Neural progenitor cell (in vitro differentiated cells): ENCODE measurements at regions not wholly inside any gene's neighbourhood (a gene's known extent, or its start where the extent isn't known, plus 50 kb on each side); places are given as distances from the start of the nearest gene placed in this dataset.

Experiments
- DNase-seq: peaks from one replicate; pipeline ENCODE4 v3.0.0-alpha.2; 2016; ENCODE audit warnings: low spot score
- H2AFZ ChIP-seq: fragments of 200-600 bp; sonication (generic); replicated peaks from 2 replicates; pipeline ENCODE4 v1.6.1; 2016; ENCODE audit warnings: antibody characterized with exemption
- H3F3A ChIP-seq: fragments of 200-600 bp; sonication (generic); 2 replicates; pipeline ENCODE4 v1.6.1; 2016; ENCODE audit warnings: antibody characterized with exemption, low read depth
- H3K27ac ChIP-seq: fragments of 200-600 bp; sonication (generic); 2 replicates; pipeline ENCODE4 v1.5.1; 2016; ENCODE audit warnings: mild to moderate bottlenecking
- H3K27me3 ChIP-seq: fragments of 200-600 bp; sonication (generic); 2 replicates; pipeline ENCODE4 v1.6.1; 2016; ENCODE audit warnings: mild to moderate bottlenecking, moderate library complexity
- H3K36me3 ChIP-seq: fragments of 200-600 bp; sonication (generic); 2 replicates; pipeline ENCODE4 v1.5.1; 2016
- H3K4me1 ChIP-seq: fragments of 200-600 bp; sonication (generic); 2 replicates; pipeline ENCODE4 v1.6.1; 2016; ENCODE audit warnings: mixed run types
- H3K4me2 ChIP-seq: fragments of 200-600 bp; sonication (generic); 2 replicates; pipeline ENCODE4 v1.6.1; 2016
- H3K4me3 ChIP-seq: fragments of 200-600 bp; sonication (generic); 2 replicates; pipeline ENCODE4 v1.5.1; 2016
- H3K79me2 ChIP-seq: fragments of 200-600 bp; sonication (generic); 2 replicates; pipeline ENCODE4 v1.6.1; 2016; ENCODE audit warnings: low read depth
- H3K9ac ChIP-seq: fragments of 200-600 bp; sonication (generic); 2 replicates; pipeline ENCODE4 v1.6.1; 2016
- H3K9me3 ChIP-seq: fragments of 200-600 bp; sonication (generic); 2 replicates; pipeline ENCODE4 v1.5.1; 2016; ENCODE audit warnings: low read depth
- H4K20me1 ChIP-seq: fragments of 200-600 bp; sonication (generic); 2 replicates; pipeline ENCODE4 v1.6.1; 2016; ENCODE audit warnings: low read depth
- H3K27ac Mint-ChIP-seq: 3 replicates; pipeline ENCODE4 v1.8.0; 2021; ENCODE audit warnings: mixed read lengths
- H3K27me3 Mint-ChIP-seq: 2 replicates; pipeline ENCODE4 v1.8.0; 2022; ENCODE audit warnings: low read depth, mild to moderate bottlenecking, inconsistent platforms, moderate library complexity, mixed read lengths; ENCODE audit not compliant: insufficient read depth
- H3K36me3 Mint-ChIP-seq: 3 replicates; pipeline ENCODE4 v1.8.0; 2021; ENCODE audit warnings: mixed read lengths
- H3K4me1 Mint-ChIP-seq: 3 replicates; pipeline ENCODE4 v1.8.0; 2021; ENCODE audit warnings: mixed read lengths
- H3K4me3 Mint-ChIP-seq: 3 replicates; pipeline ENCODE4 v1.8.0; 2021; ENCODE audit warnings: mild to moderate bottlenecking, moderate library complexity, mixed read lengths
- H3K9me3 Mint-ChIP-seq: 3 replicates; pipeline ENCODE4 v1.8.0; 2020; ENCODE audit warnings: mixed read lengths
- EZH2 ChIP-seq: fragments of 200-600 bp; sonication (generic); IDR thresholded peaks from 2 replicates; pipeline ENCODE4 v1.6.1; 2017; ENCODE audit warnings: antibody characterized with exemption, mild to moderate bottlenecking, moderate library complexity
- EZH2phosphoT487 ChIP-seq: fragments of 200-600 bp; sonication (generic); IDR thresholded peaks from 2 replicates; pipeline ENCODE4 v1.6.1; 2017; ENCODE audit warnings: antibody characterized with exemption
- TF ChIP-seq, protein P1 (sequence below): fragments of 200-600 bp; sonication (generic); IDR thresholded peaks from 2 replicates; pipeline ENCODE4 v1.5.1; 2017; ENCODE audit warnings: antibody characterized with exemption, mild to moderate bottlenecking

DNA sequence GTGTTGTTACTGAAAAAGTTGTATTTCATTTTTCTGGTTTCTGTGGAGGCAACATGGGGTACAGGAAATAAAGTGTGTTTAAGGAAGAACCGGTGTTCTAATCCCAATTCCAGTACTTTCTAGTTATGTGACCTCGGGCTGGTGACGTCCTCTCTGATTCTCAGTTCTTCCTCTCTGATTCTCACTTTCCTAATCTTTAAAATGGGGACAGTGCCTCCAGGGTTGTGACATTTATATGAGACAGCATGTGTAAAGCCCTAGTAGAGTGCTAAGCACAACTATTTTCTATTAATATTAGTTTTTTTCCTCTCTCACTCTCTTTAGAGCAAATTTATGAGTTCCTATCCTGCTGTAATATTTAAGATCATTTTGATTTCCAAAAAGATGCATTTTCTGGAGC lies 50.9 kb upstream of the PTPDC1 start:
- H3K27me3 Mint-ChIP-seq: peaks cover 4% of the 10 kb centered on the region
- Histone ChIP-seq H3K36me3 (no peaks in the 10 kb centered on the region), H3K4me2 (no peak overlapping the region), H3K9me3 (no peaks in the 10 kb centered on the region), H4K20me1 (no peaks in the 10 kb centered on the region), H3K27ac (no peak overlapping the region), H3K4me1 (no peaks in the 10 kb centered on the region), H2AFZ (no peak overlapping the region), H3K9ac (no peak overlapping the region), H3F3A (no peaks in the 10 kb centered on the region), H3K4me3 (no peak overlapping the region), H3K27me3 (peaks cover 20% of the 10 kb centered on the region), H3K79me2 (no peaks in the 10 kb centered on the region)
- H3K4me1 Mint-ChIP-seq: peaks cover 12% of the 10 kb centered on the region
- DNase-seq: no peak
- H3K4me3 Mint-ChIP-seq: no peak overlapping the region
- no peak overlapping the region for H3K27ac Mint-ChIP-seq
- peaks cover 24% of the 10 kb centered on the region for H3K9me3 Mint-ChIP-seq
- peaks cover 7% of the 10 kb centered on the region for H3K36me3 Mint-ChIP-seq
- TF ChIP-seq EZH2phosphoT487: no peak

- Histone ChIP-seq H4K20me1 (no peaks in the 10 kb centered on the region), H3K9ac (no peak overlapping the region), H3F3A (no peaks in the 10 kb centered on the region), H2AFZ (no peak overlapping the region), H3K4me1 (no peaks in the 10 kb centered on the region), H3K9me3 (peaks cover 2% of the 10 kb centered on the region), H3K79me2 (no peaks in the 10 kb centered on the region), H3K4me3 (no peak overlapping the region), H3K27me3 (peaks cover 20% of the 10 kb centered on the region), H3K4me2 (no peak overlapping the region), H3K27ac (no peak overlapping the region), H3K36me3 (no peaks in the 10 kb centered on the region)
- Mint-ChIP-seq H3K27ac (no peak overlapping the region), H3K27me3 (peaks cover 4% of the 10 kb centered on the region), H3K9me3 (peaks cover 26% of the 10 kb centered on the region), H3K4me3 (peak overlapping the region; percentile 93), H3K36me3 (peaks cover 5% of the 10 kb centered on the region), H3K4me1 (peaks cover 12% of the 10 kb centered on the region)
- DNase-seq: no peak
- TF ChIP-seq EZH2phosphoT487 (no peak), EZH2 (no peak)
- TF ChIP-seq, protein P1, sequence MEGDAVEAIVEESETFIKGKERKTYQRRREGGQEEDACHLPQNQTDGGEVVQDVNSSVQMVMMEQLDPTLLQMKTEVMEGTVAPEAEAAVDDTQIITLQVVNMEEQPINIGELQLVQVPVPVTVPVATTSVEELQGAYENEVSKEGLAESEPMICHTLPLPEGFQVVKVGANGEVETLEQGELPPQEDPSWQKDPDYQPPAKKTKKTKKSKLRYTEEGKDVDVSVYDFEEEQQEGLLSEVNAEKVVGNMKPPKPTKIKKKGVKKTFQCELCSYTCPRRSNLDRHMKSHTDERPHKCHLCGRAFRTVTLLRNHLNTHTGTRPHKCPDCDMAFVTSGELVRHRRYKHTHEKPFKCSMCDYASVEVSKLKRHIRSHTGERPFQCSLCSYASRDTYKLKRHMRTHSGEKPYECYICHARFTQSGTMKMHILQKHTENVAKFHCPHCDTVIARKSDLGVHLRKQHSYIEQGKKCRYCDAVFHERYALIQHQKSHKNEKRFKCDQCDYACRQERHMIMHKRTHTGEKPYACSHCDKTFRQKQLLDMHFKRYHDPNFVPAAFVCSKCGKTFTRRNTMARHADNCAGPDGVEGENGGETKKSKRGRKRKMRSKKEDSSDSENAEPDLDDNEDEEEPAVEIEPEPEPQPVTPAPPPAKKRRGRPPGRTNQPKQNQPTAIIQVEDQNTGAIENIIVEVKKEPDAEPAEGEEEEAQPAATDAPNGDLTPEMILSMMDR: no peak
Measured at GRCh38 chr9:94031946-94032345, 52.3 kb upstream of the PTPDC1 start.

DNA sequence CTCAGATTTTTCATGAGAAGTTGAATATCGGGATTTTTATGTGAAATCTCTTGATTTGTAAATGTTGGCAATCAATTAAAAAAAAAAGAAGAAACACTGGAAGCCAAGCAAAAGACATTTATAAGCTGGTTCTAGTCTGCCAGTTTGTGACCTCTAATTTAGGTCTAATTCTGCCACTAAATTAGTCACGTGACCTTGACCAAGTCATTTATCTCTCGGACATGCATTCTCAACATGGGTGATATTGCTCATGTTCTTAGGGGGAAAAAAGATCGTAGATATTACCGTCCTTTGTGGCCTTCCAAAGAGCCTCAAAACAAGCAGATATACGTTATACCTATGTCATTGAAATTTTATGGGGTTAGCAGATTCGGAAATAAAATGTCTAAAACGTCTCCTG lies 52.9 kb upstream of the PTPDC1 start:
- Histone ChIP-seq H3K4me3 (peak overlapping the region; percentile 51), H3K4me2 (peak overlapping the region; percentile 71), H3K4me1 (no peaks in the 10 kb centered on the region), H4K20me1 (no peaks in the 10 kb centered on the region), H3K27me3 (peaks cover 20% of the 10 kb centered on the region), H3K27ac (no peak overlapping the region), H2AFZ (peak overlapping the region; percentile 45), H3K9ac (no peak overlapping the region), H3K9me3 (peaks cover 7% of the 10 kb centered on the region), H3K79me2 (no peaks in the 10 kb centered on the region), H3F3A (no peaks in the 10 kb centered on the region), H3K36me3 (no peaks in the 10 kb centered on the region)
- Mint-ChIP-seq H3K4me1 (peaks cover 12% of the 10 kb centered on the region), H3K9me3 (peaks cover 30% of the 10 kb centered on the region), H3K36me3 (peaks cover 5% of the 10 kb centered on the region), H3K27me3 (peaks cover 4% of the 10 kb centered on the region), H3K27ac (peak overlapping the region; percentile 60), H3K4me3 (peak overlapping the region; percentile 93)
- no peak for DNase-seq
- TF ChIP-seq, protein P1: no peak
- TF ChIP-seq EZH2: no peak
- no peak for TF ChIP-seq EZH2phosphoT487

GRCh38 chr9:94030318-94031179 lies 53.7 kb upstream of the PTPDC1 start:
- H3K27me3 Mint-ChIP-seq: peaks cover 4% of the 10 kb centered on the region

More at GRCh38 chr9:94030318-94031179, 53.7 kb upstream of the PTPDC1 start:
- Histone ChIP-seq H3K4me3 (peak overlapping the region; percentile 51), H3K9ac (no peak overlapping the region), H3F3A (no peaks in the 10 kb centered on the region), H3K4me1 (no peaks in the 10 kb centered on the region), H3K79me2 (no peaks in the 10 kb centered on the region), H3K27ac (no peak overlapping the region), H3K27me3 (peaks cover 20% of the 10 kb centered on the region), H3K4me2 (peak overlapping the region; percentile 71), H3K36me3 (no peaks in the 10 kb centered on the region), H4K20me1 (no peaks in the 10 kb centered on the region), H2AFZ (peak overlapping the region; percentile 45), H3K9me3 (peaks cover 9% of the 10 kb centered on the region)
- no peak for TF ChIP-seq EZH2
- TF ChIP-seq, protein P1: no peak
- no peak for TF ChIP-seq EZH2phosphoT487
- H3K9me3 Mint-ChIP-seq: peaks cover 28% of the 10 kb centered on the region
- peak overlapping the region; percentile 96 for H3K27ac Mint-ChIP-seq
- peak overlapping the region; percentile 98 for H3K4me3 Mint-ChIP-seq
- H3K4me1 Mint-ChIP-seq: peaks cover 12% of the 10 kb centered on the region
- peak; percentile 90 for DNase-seq
- H3K36me3 Mint-ChIP-seq: peaks cover 2% of the 10 kb centered on the region
